ENCODE measurements at regions not wholly inside any gene's neighbourhood (a gene's known extent, or its start where the extent isn't known, plus 50 kb on each side); places are given as distances from the start of the nearest gene placed in this dataset.

GRCh38 chr13:64758521-64759244 lies 2471.5 kb downstream of the PCDH9 start:
- no peak for TF ChIP-seq CTCF (IDR thresholded peaks at IDR 0.05)
- no peaks in the 10 kb centered on the region for H3K4me1 ChIP-seq
- H3K4me3 ChIP-seq: no peak overlapping the region

GRCh38 chr13:64756621-64757020 lies 2473.5 kb downstream of the PCDH9 start:
- no peak for DNase-seq
- intact Hi-C loops (cut with DNase I): no loop called here
- Histone ChIP-seq H3K9me3 (no peaks in the 10 kb centered on the region), H3K36me3 (no peaks in the 10 kb centered on the region), H3K4me3 (no peak overlapping the region), H3K27ac (no peak overlapping the region), H3K27me3 (no peaks in the 10 kb centered on the region), H3K4me1 (no peaks in the 10 kb centered on the region), H3K9ac (ENCODE audit: low read depth in 2 of 2, low read length in 2 of 2) (no peak overlapping the region)
- TF ChIP-seq CTCF (IDR thresholded peaks at IDR 0.05): no peak

More at GRCh38 chr13:64758521-64759244, 2471.5 kb downstream of the PCDH9 start:
- H3K27me3 ChIP-seq: no peaks in the 10 kb centered on the region
- no peaks in the 10 kb centered on the region for H3K9me3 ChIP-seq
- no peak for DNase-seq
- intact Hi-C loops (cut with DNase I): no loop called here
- H3K9ac ChIP-seq (ENCODE audit: low read depth in 2 of 2, low read length in 2 of 2): no peak overlapping the region
- no peak overlapping the region for H3K27ac ChIP-seq
- H3K36me3 ChIP-seq: no peaks in the 10 kb centered on the region

- no peak for DNase-seq
- H3K36me3 ChIP-seq: no peaks in the 10 kb centered on the region
- H3K9me3 ChIP-seq: no peaks in the 10 kb centered on the region
- TF ChIP-seq CTCF (IDR thresholded peaks at IDR 0.05): no peak
- intact Hi-C loops (cut with DNase I): no loop called here
- no peaks in the 10 kb centered on the region for H3K4me1 ChIP-seq
- H3K27me3 ChIP-seq: no peaks in the 10 kb centered on the region
- no peak overlapping the region for H3K9ac ChIP-seq (ENCODE audit: low read depth in 2 of 2, low read length in 2 of 2)
- H3K27ac ChIP-seq: no peak overlapping the region
- H3K4me3 ChIP-seq: no peak overlapping the region
Observed at GRCh38 chr13:64755961-64756360, 2474.2 kb downstream of the PCDH9 start.

DNA sequence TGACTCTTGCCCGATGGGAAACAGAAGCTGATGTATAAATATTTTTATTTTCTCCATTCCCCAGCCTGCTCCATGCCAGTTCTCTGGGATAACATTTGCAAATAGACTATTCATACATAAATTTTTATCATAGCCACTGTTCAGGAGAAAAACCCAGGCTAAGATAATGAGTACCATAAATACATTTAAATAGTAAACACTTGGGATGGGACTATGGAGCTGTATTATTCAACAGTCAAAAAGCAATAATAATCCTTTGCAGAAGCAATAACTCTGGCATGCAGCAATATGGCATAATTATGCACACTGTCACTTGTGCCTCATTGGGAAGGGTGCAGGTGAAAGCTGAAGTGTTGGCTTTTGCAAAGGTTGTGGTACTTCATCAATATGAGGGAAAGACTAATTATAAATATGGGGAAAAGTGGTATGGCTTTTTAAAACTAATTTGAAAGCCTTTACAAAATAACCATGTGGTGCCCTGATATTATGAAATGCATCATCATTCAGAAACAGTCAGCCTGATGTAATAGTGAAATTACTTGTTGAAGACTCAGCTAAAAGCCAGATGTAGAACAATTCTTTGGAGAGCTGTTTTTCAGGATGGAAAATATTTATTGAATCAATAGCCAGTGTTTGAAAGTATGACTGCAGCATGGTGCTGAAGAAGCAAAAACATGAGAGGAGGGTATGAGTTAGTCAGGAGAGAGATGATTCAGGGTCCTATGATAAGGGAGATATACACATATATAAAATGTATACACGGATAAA lies 2476.7 kb downstream of the PCDH9 start:
- intact Hi-C loops (cut with DNase I): no loop called here

GRCh38 chr13:64749301-64749700 lies 2480.8 kb downstream of the PCDH9 start:
- intact Hi-C loops (cut with DNase I): no loop called here
- Histone ChIP-seq H3K27ac (no peak overlapping the region), H3K9me3 (no peaks in the 10 kb centered on the region), H3K4me3 (no peak overlapping the region), H3K9ac (ENCODE audit: low read depth in 2 of 2, low read length in 2 of 2) (no peak overlapping the region), H3K4me1 (no peaks in the 10 kb centered on the region), H3K27me3 (no peaks in the 10 kb centered on the region), H3K36me3 (no peaks in the 10 kb centered on the region)
- DNase-seq: no peak
- TF ChIP-seq CTCF (IDR thresholded peaks at IDR 0.05): no peak

More for the DNA sequence above, 2476.7 kb downstream of the PCDH9 start:
- no peaks in the 10 kb centered on the region for H3K27me3 ChIP-seq
- H3K9me3 ChIP-seq: no peaks in the 10 kb centered on the region
- H3K9ac ChIP-seq (ENCODE audit: low read depth in 2 of 2, low read length in 2 of 2): no peak overlapping the region
- no peaks in the 10 kb centered on the region for H3K36me3 ChIP-seq
- H3K4me3 ChIP-seq: no peak overlapping the region
- no peaks in the 10 kb centered on the region for H3K4me1 ChIP-seq
- no peak overlapping the region for H3K27ac ChIP-seq
- DNase-seq: no peak
- TF ChIP-seq CTCF (IDR thresholded peaks at IDR 0.05): no peak

Data from colonic mucosa (tissue), 4 donors.